ENCODE measurements at regions not wholly inside any gene's neighbourhood (a gene's known extent, or its start where the extent isn't known, plus 50 kb on each side); places are given as distances from the start of the nearest gene placed in this dataset.

DNA sequence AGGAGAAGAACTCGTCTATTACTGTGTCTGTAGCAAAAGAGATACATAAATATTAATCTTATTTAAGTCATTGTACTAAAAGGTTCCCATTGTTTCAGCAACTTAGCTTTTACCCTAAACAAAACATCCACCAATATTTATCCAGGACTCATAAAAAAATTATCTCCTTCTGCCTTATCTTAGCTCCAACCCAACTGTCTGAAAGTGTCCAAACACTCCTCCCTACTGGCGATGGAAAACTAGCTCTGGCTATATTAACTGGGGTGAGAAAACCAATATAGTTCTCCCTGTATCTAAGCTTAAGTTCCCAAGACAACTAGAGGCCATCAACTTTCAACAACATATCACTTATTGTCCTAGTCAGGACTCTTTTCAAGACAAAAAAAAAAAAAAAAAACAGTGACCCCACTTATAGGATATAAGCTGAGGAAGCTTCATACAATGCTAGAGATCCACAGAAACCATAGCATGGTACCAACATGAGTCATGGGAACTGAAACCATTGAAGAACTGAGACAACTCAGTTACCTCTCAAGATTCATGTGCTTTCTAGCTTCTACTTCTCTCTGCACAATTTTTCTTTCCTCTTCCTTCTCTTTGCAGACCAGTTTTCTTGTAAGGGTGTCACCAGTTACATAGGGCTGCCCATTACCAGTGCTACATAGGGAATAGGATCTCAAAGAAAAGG, 150.7 kb upstream of the RASA1 start:
- Histone ChIP-seq H3K27ac (ENCODE audit: low read length) (no peak overlapping the region), H3K36me3 (ENCODE audit: insufficient read depth, low read length) (no peaks in the 10 kb centered on the region), H3F3A (ENCODE audit: insufficient read depth, low read length, poor library complexity, severe bottlenecking) (no peaks in the 10 kb centered on the region), H3K4me3 (ENCODE audit: low read length) (no peak overlapping the region), H4K20me1 (ENCODE audit: insufficient read depth) (no peaks in the 10 kb centered on the region), H3K4me2 (ENCODE audit: low read length) (no peak overlapping the region), H2AFZ (ENCODE audit: low read depth, low read length) (no peak overlapping the region), H3K9me2 (ENCODE audit: insufficient read depth, low read length) (no peaks in the 10 kb centered on the region), H3K9me3 (ENCODE audit: low read length) (no peaks in the 10 kb centered on the region), H3K9ac (ENCODE audit: low read length) (no peak overlapping the region), H3K27me3 (ENCODE audit: insufficient read depth, low read depth, low read length) (no peaks in the 10 kb centered on the region), H3K79me2 (replicated peaks; ENCODE audit: insufficient read depth, low read length) (no peaks in the 10 kb centered on the region)
- TF ChIP-seq EP300 (conservative IDR thresholded peaks at IDR 0.05; ENCODE audit: poor library complexity, severe bottlenecking) (no peak), MXI1 (conservative IDR thresholded peaks at IDR 0.05; ENCODE audit: poor library complexity, severe bottlenecking) (no peak), POLR2AphosphoS5 (IDR thresholded peaks at IDR 0.05) (no peak), EZH2 (IDR thresholded peaks at IDR 0.05; ENCODE audit: borderline replicate concordance, insufficient read depth, low read length, poor library complexity, severe bottlenecking) (no peak), RAD21 (conservative IDR thresholded peaks at IDR 0.05) (no peak), TAF1 (IDR thresholded peaks at IDR 0.05; ENCODE audit: low read depth) (no peak), SMC3 (conservative IDR thresholded peaks at IDR 0.05; ENCODE audit: poor library complexity) (no peak)
- TF ChIP-seq, protein P1, sequence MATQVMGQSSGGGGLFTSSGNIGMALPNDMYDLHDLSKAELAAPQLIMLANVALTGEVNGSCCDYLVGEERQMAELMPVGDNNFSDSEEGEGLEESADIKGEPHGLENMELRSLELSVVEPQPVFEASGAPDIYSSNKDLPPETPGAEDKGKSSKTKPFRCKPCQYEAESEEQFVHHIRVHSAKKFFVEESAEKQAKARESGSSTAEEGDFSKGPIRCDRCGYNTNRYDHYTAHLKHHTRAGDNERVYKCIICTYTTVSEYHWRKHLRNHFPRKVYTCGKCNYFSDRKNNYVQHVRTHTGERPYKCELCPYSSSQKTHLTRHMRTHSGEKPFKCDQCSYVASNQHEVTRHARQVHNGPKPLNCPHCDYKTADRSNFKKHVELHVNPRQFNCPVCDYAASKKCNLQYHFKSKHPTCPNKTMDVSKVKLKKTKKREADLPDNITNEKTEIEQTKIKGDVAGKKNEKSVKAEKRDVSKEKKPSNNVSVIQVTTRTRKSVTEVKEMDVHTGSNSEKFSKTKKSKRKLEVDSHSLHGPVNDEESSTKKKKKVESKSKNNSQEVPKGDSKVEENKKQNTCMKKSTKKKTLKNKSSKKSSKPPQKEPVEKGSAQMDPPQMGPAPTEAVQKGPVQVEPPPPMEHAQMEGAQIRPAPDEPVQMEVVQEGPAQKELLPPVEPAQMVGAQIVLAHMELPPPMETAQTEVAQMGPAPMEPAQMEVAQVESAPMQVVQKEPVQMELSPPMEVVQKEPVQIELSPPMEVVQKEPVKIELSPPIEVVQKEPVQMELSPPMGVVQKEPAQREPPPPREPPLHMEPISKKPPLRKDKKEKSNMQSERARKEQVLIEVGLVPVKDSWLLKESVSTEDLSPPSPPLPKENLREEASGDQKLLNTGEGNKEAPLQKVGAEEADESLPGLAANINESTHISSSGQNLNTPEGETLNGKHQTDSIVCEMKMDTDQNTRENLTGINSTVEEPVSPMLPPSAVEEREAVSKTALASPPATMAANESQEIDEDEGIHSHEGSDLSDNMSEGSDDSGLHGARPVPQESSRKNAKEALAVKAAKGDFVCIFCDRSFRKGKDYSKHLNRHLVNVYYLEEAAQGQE (IDR thresholded peaks at IDR 0.05; ENCODE audit: borderline replicate concordance) = no peak
- TF ChIP-seq, protein P2, sequence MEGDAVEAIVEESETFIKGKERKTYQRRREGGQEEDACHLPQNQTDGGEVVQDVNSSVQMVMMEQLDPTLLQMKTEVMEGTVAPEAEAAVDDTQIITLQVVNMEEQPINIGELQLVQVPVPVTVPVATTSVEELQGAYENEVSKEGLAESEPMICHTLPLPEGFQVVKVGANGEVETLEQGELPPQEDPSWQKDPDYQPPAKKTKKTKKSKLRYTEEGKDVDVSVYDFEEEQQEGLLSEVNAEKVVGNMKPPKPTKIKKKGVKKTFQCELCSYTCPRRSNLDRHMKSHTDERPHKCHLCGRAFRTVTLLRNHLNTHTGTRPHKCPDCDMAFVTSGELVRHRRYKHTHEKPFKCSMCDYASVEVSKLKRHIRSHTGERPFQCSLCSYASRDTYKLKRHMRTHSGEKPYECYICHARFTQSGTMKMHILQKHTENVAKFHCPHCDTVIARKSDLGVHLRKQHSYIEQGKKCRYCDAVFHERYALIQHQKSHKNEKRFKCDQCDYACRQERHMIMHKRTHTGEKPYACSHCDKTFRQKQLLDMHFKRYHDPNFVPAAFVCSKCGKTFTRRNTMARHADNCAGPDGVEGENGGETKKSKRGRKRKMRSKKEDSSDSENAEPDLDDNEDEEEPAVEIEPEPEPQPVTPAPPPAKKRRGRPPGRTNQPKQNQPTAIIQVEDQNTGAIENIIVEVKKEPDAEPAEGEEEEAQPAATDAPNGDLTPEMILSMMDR (IDR thresholded peaks at IDR 0.05; ENCODE audit: poor library complexity, severe bottlenecking) = no peak

DNA sequence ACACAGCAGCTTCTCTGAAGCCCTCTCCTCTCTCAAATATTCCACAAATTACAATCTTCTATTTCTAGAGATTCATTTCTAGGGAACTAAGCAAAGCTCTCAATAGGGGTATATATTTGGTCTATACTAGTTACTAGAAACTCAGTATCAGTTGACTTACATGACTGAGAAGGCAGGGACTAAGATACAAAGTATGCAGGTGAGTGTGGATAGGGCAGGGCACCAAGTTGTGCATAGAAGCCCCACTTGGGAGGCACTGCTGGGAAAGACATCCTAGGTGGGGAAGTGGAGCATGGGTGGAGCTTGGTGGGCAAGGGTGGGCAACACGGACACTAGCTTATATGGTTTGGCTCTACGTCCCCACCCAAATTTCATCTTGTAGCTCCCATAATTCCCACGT, 148.1 kb upstream of the RASA1 start:
- Histone ChIP-seq H3K27me3 (ENCODE audit: insufficient read depth, low read depth, low read length) (no peaks in the 10 kb centered on the region), H3K79me2 (replicated peaks; ENCODE audit: insufficient read depth, low read length) (no peaks in the 10 kb centered on the region), H4K20me1 (ENCODE audit: insufficient read depth) (no peaks in the 10 kb centered on the region), H3K4me3 (ENCODE audit: low read length) (no peak overlapping the region), H3K27ac (ENCODE audit: low read length) (no peak overlapping the region), H2AFZ (ENCODE audit: low read depth, low read length) (no peak overlapping the region), H3K36me3 (ENCODE audit: insufficient read depth, low read length) (no peaks in the 10 kb centered on the region), H3K9ac (ENCODE audit: low read length) (no peak overlapping the region), H3K9me3 (ENCODE audit: low read length) (no peaks in the 10 kb centered on the region), H3K4me2 (ENCODE audit: low read length) (no peak overlapping the region), H3K9me2 (ENCODE audit: insufficient read depth, low read length) (no peaks in the 10 kb centered on the region), H3F3A (ENCODE audit: insufficient read depth, low read length, poor library complexity, severe bottlenecking) (no peaks in the 10 kb centered on the region)
- TF ChIP-seq TAF1 (IDR thresholded peaks at IDR 0.05; ENCODE audit: low read depth) (no peak), EZH2 (IDR thresholded peaks at IDR 0.05; ENCODE audit: borderline replicate concordance, insufficient read depth, low read length, poor library complexity, severe bottlenecking) (no peak), MXI1 (conservative IDR thresholded peaks at IDR 0.05; ENCODE audit: poor library complexity, severe bottlenecking) (no peak), RAD21 (conservative IDR thresholded peaks at IDR 0.05) (no peak)
- TF ChIP-seq, protein P2 (IDR thresholded peaks at IDR 0.05; ENCODE audit: poor library complexity, severe bottlenecking) = no peak
- TF ChIP-seq, protein P1 (IDR thresholded peaks at IDR 0.05; ENCODE audit: borderline replicate concordance) = no peak

Measured in neural cell (in vitro differentiated cells).